ENCODE measurements at regions not wholly inside any gene's neighbourhood (a gene's known extent, or its start where the extent isn't known, plus 50 kb on each side); places are given as distances from the start of the nearest gene placed in this dataset.

- CTCF ChIA-PET, result no interaction called here
Measured at GRCh38 chr16:60346256-60346655, 1612.1 kb upstream of the GOT2 start.

DNA sequence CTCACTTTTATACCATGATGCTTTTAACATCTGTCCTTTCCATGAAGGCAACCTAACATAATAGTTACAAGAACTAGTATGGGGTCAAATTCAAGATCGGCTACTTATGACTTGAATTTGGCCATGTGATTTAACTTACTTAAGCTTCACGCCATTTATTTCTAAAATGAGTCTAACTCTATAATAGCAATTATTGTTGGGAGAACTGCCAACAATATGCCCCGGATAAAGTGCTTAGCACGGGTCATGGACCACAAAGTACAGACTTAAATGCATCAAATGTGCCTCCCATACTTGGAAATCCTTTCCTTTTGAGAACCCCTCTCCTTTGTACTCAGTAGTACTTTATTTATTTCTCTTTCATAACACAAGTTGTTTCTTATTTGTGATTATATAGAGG, 1603.6 kb upstream of the GOT2 start:
- Histone ChIP-seq H3K9me3 (no peaks in the 10 kb centered on the region), H3K4me2 (no peak overlapping the region), H3K4me1 (no peaks in the 10 kb centered on the region), H3K27ac (no peak overlapping the region), H3K4me3 (no peak overlapping the region)
- DNase-seq (ENCODE audit: low read depth in 1 of 2, low spot score in 1 of 2), result no peak
- ChIA-PET POLR2A (no interaction called here), CTCF (no interaction called here)
- 23% methylated on average over 4 of the region's 4 CpGs for WGBS (ENCODE audit: missing lambda C conversion rate)
- TF ChIP-seq TFCP2L1 (CRISPR knock-in tag; IDR thresholded peaks at IDR 0.05), result no peak
- no peak for TF ChIP-seq JUNB (IDR thresholded peaks at IDR 0.05)
- TF ChIP-seq HMGXB4 (CRISPR knock-in tag; IDR thresholded peaks at IDR 0.05; ENCODE audit: borderline replicate concordance), result no peak
- TF ChIP-seq HOXB13 (CRISPR knock-in tag; IDR thresholded peaks at IDR 0.05; ENCODE audit: low read depth), result no peak
- TF ChIP-seq FOSB (CRISPR knock-in tag; IDR thresholded peaks at IDR 0.05), result no peak
- FAIRE-seq, result no peak
- no peak for ATAC-seq

More at GRCh38 chr16:60346256-60346655, 1612.1 kb upstream of the GOT2 start:
- Histone ChIP-seq H3K27ac (no peak overlapping the region), H3K4me2 (no peak overlapping the region), H3K9me3 (no peaks in the 10 kb centered on the region; the same call in 2 of the 3 replicates), H3K4me1 (no peaks in the 10 kb centered on the region), H3K4me3 (no peak overlapping the region)
- POLR2A ChIA-PET, result no interaction called here
- no peak for TF ChIP-seq KDM1A (IDR thresholded peaks at IDR 0.05; ENCODE audit: low read depth)
- TF ChIP-seq, protein P1, sequence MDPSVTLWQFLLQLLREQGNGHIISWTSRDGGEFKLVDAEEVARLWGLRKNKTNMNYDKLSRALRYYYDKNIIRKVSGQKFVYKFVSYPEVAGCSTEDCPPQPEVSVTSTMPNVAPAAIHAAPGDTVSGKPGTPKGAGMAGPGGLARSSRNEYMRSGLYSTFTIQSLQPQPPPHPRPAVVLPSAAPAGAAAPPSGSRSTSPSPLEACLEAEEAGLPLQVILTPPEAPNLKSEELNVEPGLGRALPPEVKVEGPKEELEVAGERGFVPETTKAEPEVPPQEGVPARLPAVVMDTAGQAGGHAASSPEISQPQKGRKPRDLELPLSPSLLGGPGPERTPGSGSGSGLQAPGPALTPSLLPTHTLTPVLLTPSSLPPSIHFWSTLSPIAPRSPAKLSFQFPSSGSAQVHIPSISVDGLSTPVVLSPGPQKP (IDR thresholded peaks at IDR 0.05; ENCODE audit: low read depth, low read length), result no peak
- TF ChIP-seq RCOR1 (IDR thresholded peaks at IDR 0.05; ENCODE audit: low read depth, low read length), result no peak
- TF ChIP-seq CBX2 (IDR thresholded peaks at IDR 0.05; ENCODE audit: borderline replicate concordance, low read depth), result no peak
- no peak for TF ChIP-seq JUNB (IDR thresholded peaks at IDR 0.05)
- no peak for TF ChIP-seq RNF2 (IDR thresholded peaks at IDR 0.05; ENCODE audit: borderline replicate concordance, low read depth)
- no peak for TF ChIP-seq FOSB (CRISPR knock-in tag; IDR thresholded peaks at IDR 0.05)
- TF ChIP-seq MYC (IDR thresholded peaks at IDR 0.05; ENCODE audit: borderline replicate concordance, low read length), result no peak
- no peak for TF ChIP-seq CTCF (IDR thresholded peaks at IDR 0.05)
- TF ChIP-seq CHD2 (IDR thresholded peaks at IDR 0.05; ENCODE audit: low read length, partially characterized antibody), result no peak
- no peak for TF ChIP-seq CHD4 (IDR thresholded peaks at IDR 0.05; ENCODE audit: borderline replicate concordance)
- no peak for TF ChIP-seq ZSCAN20 (CRISPR knock-in tag; IDR thresholded peaks at IDR 0.05)
- no peak for TF ChIP-seq NFE2L2 (conservative IDR thresholded peaks at IDR 0.05; ENCODE audit: low read length)
- no peak for TF ChIP-seq NPAS2 (CRISPR knock-in tag; IDR thresholded peaks at IDR 0.05; ENCODE audit: borderline replicate concordance)
- TF ChIP-seq TP53 (CRISPR knock-in tag; IDR thresholded peaks at IDR 0.05), result no peak
- TF ChIP-seq POLR2A (IDR thresholded peaks at IDR 0.05; ENCODE audit: low read length), result no peak
- no peak for TF ChIP-seq HEYL (CRISPR knock-in tag; IDR thresholded peaks at IDR 0.05)
- TF ChIP-seq FOSL2 (IDR thresholded peaks at IDR 0.05), result no peak
- no peak for TF ChIP-seq FOSL2 (CRISPR knock-in tag; IDR thresholded peaks at IDR 0.05)
- TF ChIP-seq NR3C1 (IDR thresholded peaks at IDR 0.05), result no peak
- no peak for FAIRE-seq
- no peak for DNase-seq (ENCODE audit: low read depth in 1 of 2, low spot score in 1 of 2)
- ATAC-seq, result no peak
- 8% methylated on average over 1 of the region's 1 CpG for WGBS (ENCODE audit: missing lambda C conversion rate)
